ENCODE measurements at regions not wholly inside any gene's neighbourhood (a gene's known extent, or its start where the extent isn't known, plus 50 kb on each side); places are given as distances from the start of the nearest gene placed in this dataset.
"Not testable (repeated sequence)": the region's sequence is repeated elsewhere in the genome, so short reads cannot be mapped to it uniquely, and the experiment has no call there.

- no peak overlapping the region for H4K91ac ChIP-seq (ENCODE audit: low read depth, low read length, poor library complexity)
- no peak overlapping the region for H3K4me3 ChIP-seq (ENCODE audit: low read length in 2 of 2)
- H3K9me3 ChIP-seq (replicated peaks in 1 of 2; ENCODE audit: control insufficient read depth in 2 of 2, insufficient read depth in 1 of 2, low read depth in 1 of 2, low read length in 2 of 2): no peaks in the 10 kb centered on the region
- no peaks in the 10 kb centered on the region for H3K79me1 ChIP-seq (ENCODE audit: low read depth, low read length)
- peaks cover 0 to 14% (median 0%) of the 10 kb centered on the region in 3 experiments for H3K27me3 ChIP-seq (ENCODE audit: control insufficient read depth in 3 of 3, insufficient read depth in 3 of 3, low read depth in 1 of 3, low read length in 3 of 3)
- no peak overlapping the region for H3K4ac ChIP-seq (ENCODE audit: low read length)
- H3K9ac ChIP-seq (ENCODE audit: low read depth, low read length, poor library complexity): no peak overlapping the region
- no peak overlapping the region for H2BK120ac ChIP-seq (ENCODE audit: low read depth, low read length)
- no peaks in the 10 kb centered on the region for H3K36me3 ChIP-seq (replicated peaks in 1 of 2; ENCODE audit: control insufficient read depth in 2 of 2, insufficient read depth in 2 of 2, low read length in 2 of 2)
- no peak overlapping the region for H4K8ac ChIP-seq (ENCODE audit: low read depth, low read length)
- no peak overlapping the region for H3K14ac ChIP-seq (ENCODE audit: low read length)
- no peak overlapping the region for H3K27ac ChIP-seq (replicated peaks; ENCODE audit: low read length)
- no peak overlapping the region for H3K18ac ChIP-seq (ENCODE audit: low read length)
- no peak overlapping the region for H3K4me2 ChIP-seq (ENCODE audit: insufficient read depth, low read length, poor library complexity, severe bottlenecking)
- no peak overlapping the region for H2AFZ ChIP-seq (ENCODE audit: low read length)
- DNase-seq (ENCODE audit: low spot score): no peak
- H2BK5ac ChIP-seq (ENCODE audit: low read length): no peak overlapping the region
- WGBS, 2 donors (ENCODE audit: extremely low coverage in 2 of 2, insufficient read length in 2 of 2, insufficient replicate concordance in 1 of 2): no CpG with 5 or more reads among the region's 6 CpGs
- no peak overlapping the region for H2BK15ac ChIP-seq (ENCODE audit: low read length)
- H3K23ac ChIP-seq (ENCODE audit: low read depth, low read length, poor library complexity): no peak overlapping the region
- H3K4me1 ChIP-seq (ENCODE audit: control insufficient read depth in 2 of 2, insufficient read depth in 1 of 2, low read depth in 1 of 2, low read length in 2 of 2): no peaks in the 10 kb centered on the region
- H2BK12ac ChIP-seq (ENCODE audit: low read length): no peak overlapping the region
- H2AK5ac ChIP-seq (ENCODE audit: low read depth, low read length): no peak overlapping the region
These were observed 70.2 kb upstream of the PIK3R4 start for GRCh38 chr3:130816561-130817445.

GRCh38 chr3:130818066-130818465 lies 71.4 kb upstream of the PIK3R4 start:
- not testable (repeated sequence) for H3K4ac ChIP-seq (ENCODE audit: low read length); H3K14ac ChIP-seq (ENCODE audit: low read length); H2BK12ac ChIP-seq (ENCODE audit: low read length); H3K9me3 ChIP-seq (replicated peaks in 1 of 2; ENCODE audit: control insufficient read depth in 2 of 2, insufficient read depth in 1 of 2, low read depth in 1 of 2, low read length in 2 of 2); H4K91ac ChIP-seq (ENCODE audit: low read depth, low read length, poor library complexity); H2AFZ ChIP-seq (ENCODE audit: low read length); H3K36me3 ChIP-seq (replicated peaks in 1 of 2; ENCODE audit: control insufficient read depth in 2 of 2, insufficient read depth in 2 of 2, low read length in 2 of 2); H3K18ac ChIP-seq (ENCODE audit: low read length); H3K9ac ChIP-seq (ENCODE audit: low read depth, low read length, poor library complexity); H2AK5ac ChIP-seq (ENCODE audit: low read depth, low read length); H2BK5ac ChIP-seq (ENCODE audit: low read length); DNase-seq (ENCODE audit: low spot score); H3K4me2 ChIP-seq (ENCODE audit: insufficient read depth, low read length, poor library complexity, severe bottlenecking); H2BK120ac ChIP-seq (ENCODE audit: low read depth, low read length); H3K27ac ChIP-seq (replicated peaks; ENCODE audit: low read length); H3K4me1 ChIP-seq (ENCODE audit: control insufficient read depth in 2 of 2, insufficient read depth in 1 of 2, low read depth in 1 of 2, low read length in 2 of 2); H3K23ac ChIP-seq (ENCODE audit: low read depth, low read length, poor library complexity); H3K4me3 ChIP-seq (ENCODE audit: low read length in 2 of 2); H4K8ac ChIP-seq (ENCODE audit: low read depth, low read length); H2BK15ac ChIP-seq (ENCODE audit: low read length); H3K79me1 ChIP-seq (ENCODE audit: low read depth, low read length)
- no CpG with 5 or more reads among the region's 3 CpGs for WGBS, 2 donors (ENCODE audit: extremely low coverage in 2 of 2, insufficient read length in 2 of 2, insufficient replicate concordance in 1 of 2)
- peaks cover 0 to 23% (median 0%) of the 10 kb centered on the region in 3 experiments for H3K27me3 ChIP-seq (ENCODE audit: control insufficient read depth in 3 of 3, insufficient read depth in 3 of 3, low read depth in 1 of 3, low read length in 3 of 3)

GRCh38 chr3:130820976-130821375 lies 72.9 kb upstream of the ATP2C1 start:
- no peak overlapping the region for H2BK15ac ChIP-seq (ENCODE audit: low read length)
- no peak overlapping the region for H4K91ac ChIP-seq (ENCODE audit: low read depth, low read length, poor library complexity)
- no peaks in the 10 kb centered on the region for H3K79me1 ChIP-seq (ENCODE audit: low read depth, low read length)
- H3K9me3 ChIP-seq (replicated peaks in 1 of 2; ENCODE audit: control insufficient read depth in 2 of 2, insufficient read depth in 1 of 2, low read depth in 1 of 2, low read length in 2 of 2): no peaks in the 10 kb centered on the region
- H3K4me2 ChIP-seq (ENCODE audit: insufficient read depth, low read length, poor library complexity, severe bottlenecking): no peak overlapping the region
- H3K27ac ChIP-seq (replicated peaks; ENCODE audit: low read length): no peak overlapping the region
- no peak overlapping the region for H3K4me3 ChIP-seq (ENCODE audit: low read length in 2 of 2)
- no peak overlapping the region for H2BK5ac ChIP-seq (ENCODE audit: low read length)
- H3K9ac ChIP-seq (ENCODE audit: low read depth, low read length, poor library complexity): no peak overlapping the region
- DNase-seq (ENCODE audit: low spot score): no peak
- no peak overlapping the region for H3K23ac ChIP-seq (ENCODE audit: low read depth, low read length, poor library complexity)
- no peak overlapping the region for H3K4ac ChIP-seq (ENCODE audit: low read length)
- H3K4me1 ChIP-seq (ENCODE audit: control insufficient read depth in 2 of 2, insufficient read depth in 1 of 2, low read depth in 1 of 2, low read length in 2 of 2): no peaks in the 10 kb centered on the region
- no peak overlapping the region for H2AK5ac ChIP-seq (ENCODE audit: low read depth, low read length)
- no peaks in the 10 kb centered on the region for H3K36me3 ChIP-seq (replicated peaks in 1 of 2; ENCODE audit: control insufficient read depth in 2 of 2, insufficient read depth in 2 of 2, low read length in 2 of 2)
- peaks cover 0 to 35% (median 0%) of the 10 kb centered on the region in 3 experiments for H3K27me3 ChIP-seq (ENCODE audit: control insufficient read depth in 3 of 3, insufficient read depth in 3 of 3, low read depth in 1 of 3, low read length in 3 of 3)
- H3K14ac ChIP-seq (ENCODE audit: low read length): no peak overlapping the region
- no peak overlapping the region for H3K18ac ChIP-seq (ENCODE audit: low read length)
- H2BK12ac ChIP-seq (ENCODE audit: low read length): no peak overlapping the region
- no CpG with 5 or more reads among the region's 2 CpGs for WGBS, 2 donors (ENCODE audit: extremely low coverage in 2 of 2, insufficient read length in 2 of 2, insufficient replicate concordance in 1 of 2)
- H2BK120ac ChIP-seq (ENCODE audit: low read depth, low read length): no peak overlapping the region
- H2AFZ ChIP-seq (ENCODE audit: low read length): no peak overlapping the region
- no peak overlapping the region for H4K8ac ChIP-seq (ENCODE audit: low read depth, low read length)

- H2BK5ac ChIP-seq (ENCODE audit: low read length): no peak overlapping the region
- no peak overlapping the region for H3K4me2 ChIP-seq (ENCODE audit: insufficient read depth, low read length, poor library complexity, severe bottlenecking)
- DNase-seq (ENCODE audit: low spot score): no peak
- no peak overlapping the region for H2BK15ac ChIP-seq (ENCODE audit: low read length)
- no peak overlapping the region for H2BK120ac ChIP-seq (ENCODE audit: low read depth, low read length)
- H2BK12ac ChIP-seq (ENCODE audit: low read length): no peak overlapping the region
- no peak overlapping the region for H3K27ac ChIP-seq (replicated peaks; ENCODE audit: low read length)
- no peak overlapping the region for H2AK5ac ChIP-seq (ENCODE audit: low read depth, low read length)
- no peak overlapping the region for H3K18ac ChIP-seq (ENCODE audit: low read length)
- H3K4ac ChIP-seq (ENCODE audit: low read length): no peak overlapping the region
- H3K27me3 ChIP-seq (ENCODE audit: control insufficient read depth in 3 of 3, insufficient read depth in 3 of 3, low read depth in 1 of 3, low read length in 3 of 3): peaks cover 0 to 35% (median 0%) of the 10 kb centered on the region in 3 experiments
- H3K4me1 ChIP-seq (ENCODE audit: control insufficient read depth in 2 of 2, insufficient read depth in 1 of 2, low read depth in 1 of 2, low read length in 2 of 2): no peaks in the 10 kb centered on the region
- no peaks in the 10 kb centered on the region for H3K79me1 ChIP-seq (ENCODE audit: low read depth, low read length)
- no peak overlapping the region for H4K8ac ChIP-seq (ENCODE audit: low read depth, low read length)
- no peak overlapping the region for H3K23ac ChIP-seq (ENCODE audit: low read depth, low read length, poor library complexity)
- no peak overlapping the region for H4K91ac ChIP-seq (ENCODE audit: low read depth, low read length, poor library complexity)
- no peak overlapping the region for H3K9ac ChIP-seq (ENCODE audit: low read depth, low read length, poor library complexity)
- no peak overlapping the region for H3K4me3 ChIP-seq (ENCODE audit: low read length in 2 of 2)
- H3K14ac ChIP-seq (ENCODE audit: low read length): no peak overlapping the region
- H2AFZ ChIP-seq (ENCODE audit: low read length): no peak overlapping the region
- H3K36me3 ChIP-seq (replicated peaks in 1 of 2; ENCODE audit: control insufficient read depth in 2 of 2, insufficient read depth in 2 of 2, low read length in 2 of 2): no peaks in the 10 kb centered on the region
- no CpG with 5 or more reads among the region's 1 CpG for WGBS, 2 donors (ENCODE audit: extremely low coverage in 2 of 2, insufficient read length in 2 of 2, insufficient replicate concordance in 1 of 2)
- no peaks in the 10 kb centered on the region for H3K9me3 ChIP-seq (replicated peaks in 1 of 2; ENCODE audit: control insufficient read depth in 2 of 2, insufficient read depth in 1 of 2, low read depth in 1 of 2, low read length in 2 of 2)
These were observed 72.1 kb upstream of the ATP2C1 start for GRCh38 chr3:130821806-130822205.

All from neuronal stem cell (in vitro differentiated cells).